ENCODE measurements at regions not wholly inside any gene's neighbourhood (a gene's known extent, or its start where the extent isn't known, plus 50 kb on each side); places are given as distances from the start of the nearest gene placed in this dataset.

- H3K4me3 ChIP-seq (ENCODE audit: low read depth, low read length): no peak overlapping the region
- no peak for TF ChIP-seq CTCF (IDR thresholded peaks at IDR 0.05; ENCODE audit: insufficient read depth, low read length)
- no peak for DNase-seq (ENCODE audit: low read depth)
Observed at GRCh38 chr9:115627511-115627910, 509.6 kb upstream of the TNC start.

GRCh38 chr9:115628426-115628825 lies 510.5 kb upstream of the TNC start:
- TF ChIP-seq CTCF (IDR thresholded peaks at IDR 0.05; ENCODE audit: insufficient read depth, low read length): no peak
- H3K4me3 ChIP-seq (ENCODE audit: low read depth, low read length): no peak overlapping the region
- DNase-seq (ENCODE audit: low read depth): no peak

- no peak for TF ChIP-seq CTCF (IDR thresholded peaks at IDR 0.05; ENCODE audit: insufficient read depth, low read length)
- DNase-seq (ENCODE audit: low read depth): no peak
- no peak overlapping the region for H3K4me3 ChIP-seq (ENCODE audit: low read depth, low read length)
Observed at GRCh38 chr9:115629879-115630840, 512.2 kb upstream of the TNC start.

- no peak for TF ChIP-seq CTCF (IDR thresholded peaks at IDR 0.05; ENCODE audit: insufficient read depth, low read length)
- DNase-seq (ENCODE audit: low read depth): no peak
Observed at GRCh38 chr9:115632391-115632790, 514.4 kb upstream of the TNC start.

GRCh38 chr9:115633104-115633503 lies 515.1 kb upstream of the TNC start:
- TF ChIP-seq CTCF (IDR thresholded peaks at IDR 0.05; ENCODE audit: insufficient read depth, low read length): no peak
- DNase-seq (ENCODE audit: low read depth): peak; percentile 86

More at GRCh38 chr9:115632391-115632790, 514.4 kb upstream of the TNC start:
- no peak overlapping the region for H3K4me3 ChIP-seq (ENCODE audit: low read depth, low read length)

GRCh38 chr9:115635680-115636383 lies 517.8 kb upstream of the PAPPA start:
- DNase-seq (ENCODE audit: low read depth): no peak
- TF ChIP-seq CTCF (IDR thresholded peaks at IDR 0.05; ENCODE audit: insufficient read depth, low read length): no peak
- no peak overlapping the region for H3K4me3 ChIP-seq (ENCODE audit: low read depth, low read length)

More at GRCh38 chr9:115633104-115633503, 515.1 kb upstream of the TNC start:
- no peak overlapping the region for H3K4me3 ChIP-seq (ENCODE audit: low read depth, low read length)

Data from fibroblast of the aortic adventitia (primary cell).